KMS-11 (cell line): ENCODE measurements at regions not wholly inside any gene's neighbourhood (a gene's known extent, or its start where the extent isn't known, plus 50 kb on each side); places are given as distances from the start of the nearest gene placed in this dataset.
A peak's percentile ranks its signal among the peaks of the same experiment; 100 is the strongest.

Source experiments
- H2AFZ ChIP-seq: fragments of 200-600 bp; sonication (generic); 2 replicates; pipeline ENCODE4 v1.6.1; 2016; ENCODE audit warnings: antibody characterized with exemption, mixed run types, low read depth
- H3K27ac ChIP-seq: fragments of 200-600 bp; sonication (generic); 2 replicates; pipeline ENCODE4 v1.6.1; 2016; ENCODE audit warnings: mild to moderate bottlenecking, mixed run types
- H3K27me3 ChIP-seq: fragments of 200-600 bp; sonication (generic); 2 replicates; pipeline ENCODE4 v1.6.1; 2017; ENCODE audit warnings: mild to moderate bottlenecking, low read depth, mixed run types, moderate library complexity; ENCODE audit not compliant: insufficient read depth
- H3K36me3 ChIP-seq: fragments of 200-600 bp; sonication (generic); 2 replicates; pipeline ENCODE4 v1.6.1; 2017; ENCODE audit warnings: mild to moderate bottlenecking, mixed run types; ENCODE audit not compliant: insufficient read depth
- H3K4me1 ChIP-seq: fragments of 200-600 bp; sonication (generic); 2 replicates; pipeline ENCODE4 v1.6.1; 2016; ENCODE audit warnings: mild to moderate bottlenecking, low read depth, mixed run types; ENCODE audit not compliant: poor library complexity, severe bottlenecking
- H3K4me2 ChIP-seq: fragments of 200-600 bp; sonication (generic); 2 replicates; pipeline ENCODE4 v1.7.0; 2016; ENCODE audit warnings: mild to moderate bottlenecking, mixed run types
- H3K4me3 ChIP-seq: fragments of 200-600 bp; sonication (generic); IDR thresholded peaks from 2 replicates; pipeline ENCODE4 v1.6.1; 2017; ENCODE audit warnings: low read depth, low read length, mixed read lengths; ENCODE audit not compliant: insufficient read depth
- H3K79me2 ChIP-seq: fragments of 200-600 bp; sonication (generic); 2 replicates; pipeline ENCODE4 v1.6.1; 2016; ENCODE audit warnings: low read depth, mixed run types; ENCODE audit not compliant: insufficient read depth
- H3K9ac ChIP-seq: fragments of 200-600 bp; sonication (generic); 2 replicates; pipeline ENCODE4 v1.6.1; 2016; ENCODE audit warnings: mild to moderate bottlenecking, mixed run types
- H4K20me1 ChIP-seq: fragments of 200-600 bp; sonication (generic); 2 replicates; pipeline ENCODE4 v1.6.1; 2016; ENCODE audit warnings: mild to moderate bottlenecking, mixed run types; ENCODE audit not compliant: insufficient read depth
- CTCF ChIP-seq: fragments of 200-600 bp; sonication (generic); conservative IDR thresholded peaks from 2 replicates; pipeline ENCODE4 v1.6.1; 2017; ENCODE audit warnings: low read depth, mild to moderate bottlenecking, antibody characterized with exemption, low read length, moderate library complexity, mixed read lengths

- no peak overlapping the region for H3K9ac ChIP-seq
- no peak for TF ChIP-seq CTCF
- H3K27me3 ChIP-seq = no peaks in the 10 kb centered on the region
- H4K20me1 ChIP-seq = no peaks in the 10 kb centered on the region
- no peaks in the 10 kb centered on the region for H3K4me1 ChIP-seq
- no peaks in the 10 kb centered on the region for H3K36me3 ChIP-seq
- H3K4me3 ChIP-seq = no peak overlapping the region
- H3K27ac ChIP-seq = no peak overlapping the region
- H3K79me2 ChIP-seq = no peaks in the 10 kb centered on the region
- H3K4me2 ChIP-seq = no peak overlapping the region
- H2AFZ ChIP-seq = no peak overlapping the region
Observed at GRCh38 chr12:94073441-94074051, 74.8 kb upstream of the PLXNC1 start.

- H3K4me2 ChIP-seq = no peak overlapping the region
- no peak overlapping the region for H3K27ac ChIP-seq
- no peaks in the 10 kb centered on the region for H4K20me1 ChIP-seq
- H3K27me3 ChIP-seq = no peaks in the 10 kb centered on the region
- no peak for TF ChIP-seq CTCF
- H2AFZ ChIP-seq = no peak overlapping the region
- H3K4me1 ChIP-seq = no peaks in the 10 kb centered on the region
- no peaks in the 10 kb centered on the region for H3K79me2 ChIP-seq
- no peak overlapping the region for H3K4me3 ChIP-seq
- no peaks in the 10 kb centered on the region for H3K36me3 ChIP-seq
- no peak overlapping the region for H3K9ac ChIP-seq
Observed at GRCh38 chr12:94074216-94074979, 74.0 kb upstream of the PLXNC1 start.

- H3K79me2 ChIP-seq = no peaks in the 10 kb centered on the region
- H3K4me3 ChIP-seq = no peak overlapping the region
- H3K36me3 ChIP-seq = no peaks in the 10 kb centered on the region
- no peaks in the 10 kb centered on the region for H3K27me3 ChIP-seq
- no peaks in the 10 kb centered on the region for H3K4me1 ChIP-seq
- no peak overlapping the region for H3K4me2 ChIP-seq
- H3K9ac ChIP-seq = no peak overlapping the region
- peak; percentile 29 for TF ChIP-seq CTCF
- no peaks in the 10 kb centered on the region for H4K20me1 ChIP-seq
- H2AFZ ChIP-seq = no peak overlapping the region
- H3K27ac ChIP-seq = no peak overlapping the region
Observed at GRCh38 chr12:94074980-94075629, 73.3 kb upstream of the PLXNC1 start.

- Histone ChIP-seq H3K4me1 (no peaks in the 10 kb centered on the region), H3K4me2 (no peak overlapping the region), H3K27me3 (no peaks in the 10 kb centered on the region), H3K27ac (no peak overlapping the region), H3K9ac (no peak overlapping the region), H3K36me3 (no peaks in the 10 kb centered on the region), H3K4me3 (no peak overlapping the region), H2AFZ (no peak overlapping the region), H4K20me1 (no peaks in the 10 kb centered on the region), H3K79me2 (no peaks in the 10 kb centered on the region)
- TF ChIP-seq CTCF = no peak
Observed at GRCh38 chr12:94077209-94077608, 71.2 kb upstream of the PLXNC1 start.
